ENCODE measurements at regions not wholly inside any gene's neighbourhood (a gene's known extent, or its start where the extent isn't known, plus 50 kb on each side); places are given as distances from the start of the nearest gene placed in this dataset.

GRCh38 chr7:4460597-4460996, 221.5 kb upstream of the FOXK1 start:
- TF ChIP-seq CTCF (IDR thresholded peaks at IDR 0.05 in 4 of 5, conservative IDR thresholded peaks at IDR 0.05 in 1 of 5) = no peak
- TF ChIP-seq POLR2A (IDR thresholded peaks at IDR 0.05) = no peak

Data from gastrocnemius medialis (tissue), 4 donors.